Neural crest cell (in vitro differentiated cells): ENCODE measurements at regions not wholly inside any gene's neighbourhood (a gene's known extent, or its start where the extent isn't known, plus 50 kb on each side); places are given as distances from the start of the nearest gene placed in this dataset.

Experiments
- DNase-seq: peaks from one replicate; pipeline ENCODE4 v3.0.0; 2021; ENCODE audit warnings: low read depth, mixed read lengths, low spot score
- H3K27ac Mint-ChIP-seq: one replicate; pipeline ENCODE4 v1.8.0; 2021; ENCODE audit warnings: mild to moderate bottlenecking, mixed read lengths; ENCODE audit not compliant: unreplicated experiment
- H3K27me3 Mint-ChIP-seq: 2 replicates; pipeline ENCODE4 v1.8.0; 2021; ENCODE audit warnings: low read depth, mild to moderate bottlenecking, mixed read lengths
- H3K36me3 Mint-ChIP-seq: 2 replicates; pipeline ENCODE4 v1.8.0; 2021; ENCODE audit warnings: low read depth, mild to moderate bottlenecking, mixed read lengths
- H3K4me1 Mint-ChIP-seq: 2 replicates; pipeline ENCODE4 v1.8.0; 2021; ENCODE audit warnings: mixed read lengths
- H3K4me3 Mint-ChIP-seq: one replicate; pipeline ENCODE4 v1.8.0; 2021; ENCODE audit warnings: mild to moderate bottlenecking, mixed read lengths
- H3K9me3 Mint-ChIP-seq: 2 replicates; pipeline ENCODE4 v1.8.0; 2021; ENCODE audit warnings: mixed read lengths
- TF ChIP-seq, protein P1 (sequence below): fragments of 200-600 bp; sonication (generic); conservative IDR thresholded peaks from 2 replicates; pipeline ENCODE4 v1.5.0; 2021; ENCODE audit warnings: antibody characterized with exemption, mild to moderate bottlenecking

DNA sequence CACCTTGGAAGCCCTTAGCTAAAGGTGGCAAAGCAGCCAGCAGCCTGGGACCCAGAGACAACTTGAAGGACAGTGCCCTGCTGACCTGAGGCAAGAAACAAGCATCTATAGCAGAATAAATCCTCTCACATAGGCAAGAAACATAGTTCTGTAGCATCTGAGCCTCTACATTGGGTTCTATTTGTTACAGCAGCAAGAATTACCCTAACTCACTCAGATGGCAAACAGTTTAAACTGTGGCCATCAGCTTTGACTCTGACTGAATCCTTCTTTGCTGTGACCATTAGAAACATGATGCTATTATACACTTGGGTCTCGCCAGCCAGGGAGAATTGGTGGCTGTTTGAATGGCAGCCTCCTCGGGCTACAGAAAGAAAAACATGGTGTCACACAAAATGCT lies 53.1 kb upstream of the CCL1 start:
- no peak overlapping the region for H3K27ac Mint-ChIP-seq
- H3K4me1 Mint-ChIP-seq, result no peaks in the 10 kb centered on the region
- peaks cover 92% of the 10 kb centered on the region for H3K27me3 Mint-ChIP-seq
- H3K9me3 Mint-ChIP-seq, result no peaks in the 10 kb centered on the region
- no peaks in the 10 kb centered on the region for H3K36me3 Mint-ChIP-seq
- TF ChIP-seq, protein P1, sequence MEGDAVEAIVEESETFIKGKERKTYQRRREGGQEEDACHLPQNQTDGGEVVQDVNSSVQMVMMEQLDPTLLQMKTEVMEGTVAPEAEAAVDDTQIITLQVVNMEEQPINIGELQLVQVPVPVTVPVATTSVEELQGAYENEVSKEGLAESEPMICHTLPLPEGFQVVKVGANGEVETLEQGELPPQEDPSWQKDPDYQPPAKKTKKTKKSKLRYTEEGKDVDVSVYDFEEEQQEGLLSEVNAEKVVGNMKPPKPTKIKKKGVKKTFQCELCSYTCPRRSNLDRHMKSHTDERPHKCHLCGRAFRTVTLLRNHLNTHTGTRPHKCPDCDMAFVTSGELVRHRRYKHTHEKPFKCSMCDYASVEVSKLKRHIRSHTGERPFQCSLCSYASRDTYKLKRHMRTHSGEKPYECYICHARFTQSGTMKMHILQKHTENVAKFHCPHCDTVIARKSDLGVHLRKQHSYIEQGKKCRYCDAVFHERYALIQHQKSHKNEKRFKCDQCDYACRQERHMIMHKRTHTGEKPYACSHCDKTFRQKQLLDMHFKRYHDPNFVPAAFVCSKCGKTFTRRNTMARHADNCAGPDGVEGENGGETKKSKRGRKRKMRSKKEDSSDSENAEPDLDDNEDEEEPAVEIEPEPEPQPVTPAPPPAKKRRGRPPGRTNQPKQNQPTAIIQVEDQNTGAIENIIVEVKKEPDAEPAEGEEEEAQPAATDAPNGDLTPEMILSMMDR, result no peak
- no peak for DNase-seq
- H3K4me3 Mint-ChIP-seq, result no peak overlapping the region

DNA sequence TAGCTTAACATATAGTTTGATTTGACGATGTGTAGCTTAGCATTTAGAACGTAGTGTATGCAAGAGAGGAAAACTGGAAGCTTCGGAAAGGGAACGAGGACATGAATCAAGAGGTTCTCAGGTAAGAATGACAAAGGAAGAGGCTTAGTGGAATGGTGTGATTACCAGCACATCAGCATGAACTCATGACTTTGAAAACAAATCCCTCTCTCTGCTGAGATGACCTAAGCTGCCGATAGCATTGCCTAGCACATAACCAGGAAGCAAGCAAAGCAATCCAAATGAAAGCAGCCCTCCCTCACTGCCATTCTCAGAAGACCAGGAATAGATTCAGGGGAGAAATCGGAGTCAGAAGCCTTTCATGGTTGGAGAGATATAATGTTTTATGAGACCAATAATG lies 51.3 kb upstream of the CCL1 start:
- TF ChIP-seq, protein P1, result no peak
- DNase-seq, result no peak
- no peaks in the 10 kb centered on the region for H3K36me3 Mint-ChIP-seq
- peaks cover 93% of the 10 kb centered on the region for H3K27me3 Mint-ChIP-seq
- H3K4me3 Mint-ChIP-seq, result no peak overlapping the region
- H3K27ac Mint-ChIP-seq, result no peak overlapping the region
- no peaks in the 10 kb centered on the region for H3K4me1 Mint-ChIP-seq
- H3K9me3 Mint-ChIP-seq, result no peaks in the 10 kb centered on the region

DNA sequence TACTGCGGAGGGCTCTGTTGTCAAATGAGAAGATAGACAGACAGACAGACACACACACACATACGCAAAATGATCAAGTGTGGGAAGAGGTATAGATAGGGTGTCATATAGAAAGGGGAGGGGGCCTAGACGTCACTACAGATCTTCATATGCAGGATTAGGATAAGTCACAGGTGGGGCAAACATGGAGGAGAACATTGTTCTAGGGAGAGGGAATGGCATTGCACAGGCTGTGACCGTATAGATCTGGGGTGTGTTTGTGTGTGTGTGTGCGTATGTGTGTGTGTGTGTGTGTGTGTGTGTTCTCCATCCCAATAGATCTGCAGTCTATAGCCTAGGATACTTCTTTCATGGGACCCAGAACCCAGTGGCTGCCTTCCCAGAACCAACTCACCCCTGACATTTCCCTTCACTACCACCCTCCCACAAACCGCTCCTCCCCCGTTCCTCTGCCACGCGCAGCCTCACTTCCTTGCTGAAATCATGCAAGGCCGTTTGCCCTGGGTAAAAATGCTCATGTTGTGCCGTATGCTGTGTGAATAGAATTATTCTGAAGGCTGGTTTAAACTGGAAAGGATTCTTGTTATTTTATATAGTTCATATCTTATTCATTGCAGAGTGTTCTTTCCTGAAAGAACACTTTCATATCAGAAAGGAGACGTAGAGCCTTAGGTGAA lies 50.5 kb upstream of the CCL1 start:
- TF ChIP-seq, protein P1, result no peak
- Mint-ChIP-seq H3K9me3 (no peaks in the 10 kb centered on the region), H3K27me3 (peaks cover 97% of the 10 kb centered on the region), H3K4me3 (no peak overlapping the region), H3K4me1 (no peaks in the 10 kb centered on the region), H3K36me3 (no peaks in the 10 kb centered on the region), H3K27ac (no peak overlapping the region)
- DNase-seq, result no peak

DNA sequence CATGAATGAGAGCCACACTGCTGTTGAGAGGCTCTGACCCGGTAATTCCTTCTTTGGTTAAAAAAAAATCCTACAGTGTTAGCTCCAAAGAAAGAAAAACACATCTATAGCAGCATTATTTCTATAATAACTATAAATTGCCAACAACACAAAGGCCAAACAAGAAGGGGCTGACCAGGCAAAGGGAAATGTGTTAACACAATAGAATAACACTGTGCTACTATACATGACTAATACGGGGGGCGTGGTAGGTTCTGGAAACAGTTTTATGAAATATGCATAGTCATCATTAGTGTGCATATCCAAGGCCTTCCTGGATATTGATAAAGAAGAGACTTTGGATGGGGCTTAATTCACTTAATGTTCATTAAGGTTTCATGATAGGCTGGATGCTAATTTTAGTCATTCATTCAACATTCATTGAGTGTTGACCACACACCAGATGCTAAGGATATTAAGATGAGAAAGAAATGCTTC lies 50.0 kb upstream of the CCL1 start:
- Mint-ChIP-seq H3K4me3 (no peak overlapping the region), H3K27ac (no peak overlapping the region), H3K9me3 (no peaks in the 10 kb centered on the region), H3K4me1 (no peaks in the 10 kb centered on the region), H3K27me3 (peaks cover 97% of the 10 kb centered on the region), H3K36me3 (no peaks in the 10 kb centered on the region)
- TF ChIP-seq, protein P1, result no peak
- no peak for DNase-seq
